Activated naive CD4-positive, alpha-beta T cell treated with anti-CD3 and anti-CD28 coated beads, Interleukin-2, amount 50 U/mL, for 16 hours (primary cell): ENCODE measurements at regions not wholly inside any gene's neighbourhood (a gene's known extent, or its start where the extent isn't known, plus 50 kb on each side); places are given as distances from the start of the nearest gene placed in this dataset.
"Not testable (repeated sequence)": the region's sequence is repeated elsewhere in the genome, so short reads cannot be mapped to it uniquely, and the experiment has no call there.

Source experiments
- DNase-seq: peaks from one replicate; pipeline ENCODE4 v3.0.0-alpha.2; 2020

DNA sequence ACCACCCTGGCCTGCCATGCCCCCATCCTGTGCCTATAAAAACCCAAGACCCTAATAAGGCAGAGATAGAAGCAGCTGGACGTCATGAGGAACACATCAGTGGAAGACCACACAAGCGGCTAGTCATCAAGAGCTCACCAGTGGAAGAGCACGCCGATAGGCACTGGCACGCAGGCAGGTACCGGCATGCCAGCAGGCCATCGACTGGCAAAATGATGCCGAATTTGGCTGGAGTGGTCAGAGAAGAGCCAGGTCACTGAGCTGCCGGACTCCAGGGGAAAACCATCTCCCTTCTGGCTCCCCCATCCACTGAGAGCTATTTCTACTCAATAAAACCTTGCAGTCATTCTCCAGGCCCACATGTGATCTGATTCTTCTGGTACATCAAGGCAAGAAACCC, 227.6 kb upstream of the EXOC2 start:
- DNase-seq, result no peak

GRCh38 chr6:919500-919899, 226.6 kb upstream of the EXOC2 start:
- DNase-seq, result no peak

DNA sequence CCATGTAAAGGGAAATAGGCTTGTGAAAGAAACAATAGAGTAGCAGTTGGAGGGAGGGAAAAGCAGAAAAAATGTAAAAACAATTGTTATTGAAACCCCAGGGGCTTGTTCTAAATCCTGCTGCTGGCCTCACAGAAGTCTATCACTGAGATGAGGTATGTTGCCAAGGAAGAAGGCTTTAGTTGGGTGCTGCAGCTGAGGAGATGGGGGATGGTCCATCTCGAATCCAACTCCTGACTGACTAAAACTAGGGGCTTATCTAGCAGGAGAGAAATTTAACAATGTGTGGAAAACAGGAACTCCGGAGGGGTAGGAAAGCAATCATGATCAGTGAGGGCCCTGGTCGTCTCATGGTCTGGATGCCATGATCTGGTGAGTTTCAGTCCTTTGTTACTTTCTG, 225.0 kb upstream of the EXOC2 start:
- no peak for DNase-seq

DNA sequence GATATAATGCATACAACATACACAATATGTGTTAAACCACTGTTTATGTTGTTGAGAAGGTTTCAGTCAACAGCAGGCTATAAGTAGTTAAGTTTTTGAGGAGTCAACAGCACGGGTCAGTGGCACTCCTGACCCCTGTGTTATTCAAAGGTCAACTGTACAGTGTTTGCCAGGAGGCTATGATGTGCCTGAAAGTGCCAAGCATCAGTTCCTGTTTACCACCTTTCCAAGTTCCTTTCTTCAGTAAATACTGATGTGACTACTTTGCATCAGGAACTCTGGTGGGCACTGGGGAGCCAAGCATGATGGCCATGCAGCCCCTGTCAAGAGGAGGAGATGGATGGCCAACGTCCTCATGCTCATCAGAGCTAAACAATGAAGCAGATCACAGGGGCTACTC, 224.4 kb upstream of the EXOC2 start:
- DNase-seq, result no peak

- DNase-seq, result no peak
Measured at GRCh38 chr6:916131-916530, 223.2 kb upstream of the EXOC2 start.

DNA sequence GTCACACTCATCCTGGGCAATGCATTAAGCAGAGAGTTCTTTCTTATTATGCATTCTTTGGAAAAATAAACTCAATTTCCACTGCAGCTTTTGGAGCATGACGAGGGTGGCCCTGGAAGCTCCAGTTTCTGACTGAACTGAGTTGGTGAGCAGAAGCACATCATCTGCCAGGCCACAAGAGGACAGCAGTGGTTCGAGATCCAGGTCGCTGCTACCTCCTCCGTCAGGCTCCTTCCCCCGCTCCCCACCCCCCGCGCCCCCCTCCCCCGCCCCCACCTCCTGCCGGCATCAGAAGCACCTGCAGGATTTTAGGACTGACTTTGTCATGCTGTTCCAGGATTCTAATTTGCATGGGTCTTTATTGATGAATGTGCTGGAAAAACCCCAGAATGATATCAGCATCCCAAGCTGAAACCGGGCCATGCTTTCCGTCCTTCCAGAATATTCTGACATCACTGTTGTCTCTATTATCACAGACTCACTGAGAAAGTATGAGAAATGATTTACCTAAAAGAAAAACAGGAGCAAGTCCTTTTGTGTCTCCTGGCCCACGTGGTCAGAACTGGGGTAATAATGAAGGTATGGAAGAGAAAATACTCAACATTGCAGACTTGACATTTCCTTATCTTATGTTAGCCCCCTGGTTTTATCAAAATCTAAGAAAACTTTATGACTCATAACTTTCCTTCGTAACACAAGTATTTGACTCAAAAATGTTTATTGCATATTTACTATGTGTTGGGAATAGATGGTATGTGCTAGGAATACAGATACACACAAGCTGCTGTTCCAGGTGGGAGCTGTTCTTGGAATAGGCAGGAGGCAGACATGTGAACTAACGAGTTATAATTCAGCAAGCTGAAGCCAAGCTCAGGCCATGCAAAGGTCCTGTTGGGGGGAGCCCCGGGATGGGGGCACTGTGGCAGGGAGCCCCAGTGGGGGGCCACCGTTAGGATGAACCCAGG, 220.2 kb upstream of the EXOC2 start:
- DNase-seq, result no peak

DNA sequence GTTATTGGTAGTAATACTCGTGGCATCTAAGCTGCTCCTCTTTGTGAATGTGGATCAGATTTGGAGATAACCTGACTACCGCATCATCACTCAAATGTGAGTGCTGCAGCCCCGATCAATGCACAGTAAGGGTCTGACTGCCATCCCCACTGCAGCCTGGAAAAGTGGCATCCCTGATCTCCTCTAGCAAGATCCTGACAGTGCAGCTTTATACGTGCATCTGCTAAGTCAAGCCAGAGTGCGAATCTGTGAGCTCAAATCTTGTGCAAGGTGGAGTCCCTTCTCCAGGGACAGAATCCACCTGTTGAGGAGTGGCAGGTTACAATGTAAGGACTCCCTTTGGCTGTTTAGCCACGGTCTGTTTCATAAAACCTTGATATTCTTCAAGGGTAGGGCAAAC, 215.0 kb upstream of the EXOC2 start:
- DNase-seq, result no peak

DNA sequence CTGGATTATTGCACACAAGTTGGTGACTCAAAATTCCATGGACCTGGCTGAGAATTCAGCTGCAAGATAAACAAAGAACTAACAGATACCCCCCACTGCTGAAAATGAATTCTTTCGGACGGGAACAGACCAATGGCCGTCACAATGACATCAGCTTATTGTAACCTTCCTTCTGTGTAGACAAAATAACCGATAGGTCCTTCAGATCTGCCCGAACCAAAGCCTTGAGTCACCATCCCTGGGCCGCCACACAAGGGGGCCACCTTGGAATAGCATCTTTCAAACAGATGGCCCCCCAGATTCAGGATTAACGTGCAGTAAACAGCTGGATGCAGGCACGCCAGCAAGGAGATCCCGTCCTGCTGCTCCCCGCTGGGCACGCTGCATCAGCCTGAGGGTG, 214.0 kb upstream of the EXOC2 start:
- no peak for DNase-seq

DNA sequence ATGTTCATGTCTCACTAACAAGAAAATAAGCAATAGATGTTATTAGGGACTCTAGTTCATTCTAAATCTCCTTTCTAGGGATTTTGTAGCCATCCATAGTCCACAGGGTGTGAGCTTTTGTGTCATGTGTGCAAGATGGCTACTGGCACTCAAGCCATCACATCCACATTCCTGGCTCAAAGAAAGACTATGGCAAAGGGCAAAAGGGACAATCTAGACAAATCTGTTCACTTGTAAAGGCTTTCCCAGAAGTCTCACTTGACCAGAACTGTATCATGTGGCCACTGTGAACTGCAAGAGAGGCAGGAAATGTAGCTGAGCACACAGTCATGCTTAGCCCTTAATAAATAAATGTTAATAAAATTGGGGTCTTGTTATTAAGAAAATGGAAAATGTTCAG, 212.6 kb upstream of the EXOC2 start:
- DNase-seq, result no peak

DNA sequence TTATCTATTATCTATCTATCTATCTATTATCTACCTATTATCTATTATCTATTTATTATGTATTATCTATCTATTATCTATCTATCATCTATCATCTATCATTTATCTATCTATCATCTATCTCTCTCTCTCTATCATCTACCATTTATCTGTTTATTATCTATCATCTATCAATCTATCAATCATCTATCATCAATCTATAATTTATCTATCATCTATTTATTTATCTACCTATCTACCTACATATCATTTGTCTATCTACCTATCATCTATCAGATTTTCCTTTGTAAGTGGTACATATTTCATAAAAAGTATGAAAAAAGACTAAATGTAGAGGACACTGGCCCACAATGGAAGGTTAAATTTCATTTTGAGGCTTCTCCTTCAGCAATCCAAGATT, 212.1 kb upstream of the EXOC2 start:
- no peak for DNase-seq

DNA sequence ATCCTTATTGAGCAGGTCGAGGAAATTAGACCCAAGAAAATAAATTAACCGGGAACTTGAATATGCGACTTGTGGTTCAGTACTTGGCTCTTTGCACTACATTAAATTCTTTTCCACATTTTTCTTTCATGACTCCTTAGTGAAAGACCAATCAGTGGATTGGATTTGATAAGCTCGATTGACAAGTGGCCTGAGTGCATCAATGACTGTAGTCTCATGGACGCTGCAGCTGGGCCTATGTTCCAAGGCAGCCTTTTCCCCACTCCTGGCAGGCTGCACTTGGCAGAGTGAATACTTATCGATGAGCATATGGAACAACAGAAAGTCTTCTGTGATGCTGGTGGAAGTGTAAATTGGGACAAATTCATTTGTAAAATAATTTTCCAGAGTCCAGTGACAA, 210.8 kb upstream of the EXOC2 start:
- DNase-seq, result no peak

DNA sequence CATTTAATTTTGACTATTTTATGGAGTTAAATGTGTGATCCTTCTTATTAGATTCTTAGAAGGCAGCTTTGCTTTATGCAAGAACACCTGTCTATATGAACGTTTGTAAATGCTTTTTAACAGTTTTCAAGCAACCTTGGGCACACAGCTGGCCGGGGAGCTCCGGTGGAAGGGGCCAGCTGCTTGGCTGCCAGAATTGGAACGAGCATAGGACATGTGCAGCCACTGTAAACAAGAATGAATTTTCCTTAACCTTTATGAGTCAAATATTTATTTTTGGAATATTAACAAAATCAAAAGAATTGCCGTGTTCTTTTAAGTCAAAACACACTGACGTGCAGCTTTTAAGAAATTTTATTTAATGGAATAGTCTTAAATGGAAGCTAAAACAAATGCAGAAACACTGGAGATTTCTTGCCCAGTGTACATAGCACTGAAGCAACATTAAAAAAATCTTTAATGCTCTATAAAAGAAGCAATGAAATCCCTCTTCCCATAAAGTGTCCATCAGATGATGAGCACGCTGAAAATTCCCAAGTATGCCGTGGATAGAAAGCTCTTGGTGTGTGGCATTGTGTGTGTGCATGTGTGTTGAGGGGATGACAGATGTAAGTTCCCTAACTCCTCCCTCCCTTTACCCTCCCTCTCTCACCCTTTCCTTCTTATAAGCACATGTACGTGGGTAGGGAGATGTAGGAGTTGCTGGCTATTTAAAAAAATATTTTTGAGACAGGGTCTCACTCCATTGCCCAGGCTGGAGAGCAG, 208.9 kb upstream of the EXOC2 start:
- DNase-seq, result no peak

- no peak for DNase-seq
Measured at GRCh38 chr6:900716-901605, 208.0 kb upstream of the EXOC2 start.

DNA sequence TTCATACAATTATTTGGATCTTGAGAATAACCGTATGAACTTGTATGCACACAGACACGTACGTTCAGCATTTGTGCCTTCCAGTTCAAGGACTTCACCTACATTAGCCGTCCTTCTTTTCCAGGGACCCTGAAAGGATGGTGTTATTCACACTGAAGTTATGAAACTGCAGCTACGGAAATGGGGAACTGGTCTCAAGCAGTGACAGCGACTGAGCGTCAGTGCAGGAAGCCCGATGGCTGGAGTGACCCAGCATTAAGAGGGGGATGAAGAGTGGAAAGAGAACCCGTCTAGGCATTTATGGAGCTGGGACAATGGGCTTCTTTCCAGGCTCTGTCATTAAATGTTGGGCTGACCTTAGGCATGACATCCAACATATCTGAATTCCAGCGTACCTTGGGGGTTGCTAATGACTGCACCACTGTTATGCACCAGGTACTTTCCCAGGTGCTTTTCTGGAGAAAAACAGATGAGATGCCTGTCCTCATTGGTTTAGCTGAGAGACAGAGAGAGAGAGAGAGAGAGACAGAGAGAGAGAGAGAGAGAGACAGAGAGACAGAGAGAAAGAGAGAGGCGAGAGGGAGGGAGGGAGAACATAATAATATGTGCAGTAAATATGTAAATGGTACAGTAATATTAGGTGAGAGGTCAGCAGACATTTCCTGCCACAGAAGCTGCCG, 204.7 kb upstream of the EXOC2 start:
- DNase-seq, result no peak

- DNase-seq, result no peak
Measured at GRCh38 chr6:894274-894673, 201.3 kb upstream of the EXOC2 start.

DNA sequence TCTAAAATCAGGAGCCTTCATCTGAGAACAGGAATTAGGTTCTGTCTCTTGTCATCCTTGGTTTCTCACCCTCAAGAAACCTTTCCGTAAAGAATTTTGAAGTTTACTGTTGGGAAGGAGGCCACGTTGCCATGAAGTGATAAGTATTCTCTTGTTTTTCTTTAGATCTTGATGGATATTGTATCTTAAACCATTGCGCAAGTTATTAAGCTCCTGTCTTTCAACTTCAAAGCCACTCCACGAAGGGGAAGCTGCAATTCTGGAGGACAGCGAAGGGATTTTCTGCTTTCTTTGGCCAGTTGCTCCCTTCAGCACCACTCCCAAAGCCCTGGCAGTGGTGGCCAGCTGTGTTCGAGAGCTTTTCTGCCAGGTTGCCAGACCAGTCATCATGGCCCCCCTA, 198.1 kb upstream of the EXOC2 start:
- no peak for DNase-seq

- no peak for DNase-seq
Measured at GRCh38 chr6:890201-890600, 197.3 kb upstream of the EXOC2 start.

DNA sequence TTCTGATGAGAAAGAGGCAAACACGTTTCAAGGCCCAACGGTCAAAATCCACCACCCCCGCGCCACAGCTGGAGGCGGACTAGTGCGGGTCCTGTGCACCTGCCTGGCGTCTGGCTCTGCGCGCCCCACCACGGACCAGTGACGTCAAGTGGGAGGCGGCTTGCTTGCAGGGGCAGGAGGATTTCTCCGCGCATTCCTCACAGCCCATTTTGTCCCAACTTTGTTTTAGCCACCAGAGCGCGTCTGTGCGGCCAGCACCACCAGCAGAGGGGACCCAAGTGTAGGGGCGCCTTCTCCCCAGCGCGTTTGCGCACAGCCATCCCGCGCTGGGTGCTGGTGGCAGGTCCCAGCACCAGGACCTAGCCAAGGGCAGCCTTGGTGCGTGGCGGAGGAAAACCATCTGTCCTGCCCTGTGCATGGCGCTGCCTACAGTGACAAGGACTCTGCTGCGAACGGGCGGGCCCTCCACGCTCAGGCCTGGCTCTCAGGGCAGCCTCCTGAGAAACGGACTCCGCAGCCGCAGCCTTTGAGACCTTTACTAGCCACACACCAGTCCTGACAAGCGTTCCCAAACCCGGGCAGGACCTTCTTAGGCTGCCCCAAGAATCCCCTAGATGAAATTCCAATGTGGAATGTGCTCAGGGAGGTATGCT, 194.8 kb upstream of the EXOC2 start:
- DNase-seq, result no peak

DNA sequence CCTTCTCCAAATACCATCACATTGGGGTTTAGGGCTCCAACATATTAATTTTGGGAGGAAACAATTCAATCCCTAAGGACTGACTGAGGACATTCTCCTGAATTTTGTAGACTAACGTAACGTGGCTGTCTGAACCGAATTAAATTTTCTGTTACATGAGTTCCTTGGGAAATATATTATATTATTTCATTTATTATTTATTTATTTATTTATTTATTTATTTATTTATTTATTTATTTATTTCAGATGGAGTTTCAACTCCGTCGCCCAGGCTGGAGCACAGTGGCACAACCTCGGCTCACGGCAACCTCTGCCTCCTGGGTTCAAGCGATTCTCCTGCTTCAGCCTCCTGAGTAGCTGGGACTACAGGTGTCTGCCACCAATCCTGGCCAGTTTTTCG, 193.2 kb upstream of the EXOC2 start:
- not testable (repeated sequence) for DNase-seq

- DNase-seq, result no peak
Measured at GRCh38 chr6:885051-885590, 192.2 kb upstream of the EXOC2 start.

DNA sequence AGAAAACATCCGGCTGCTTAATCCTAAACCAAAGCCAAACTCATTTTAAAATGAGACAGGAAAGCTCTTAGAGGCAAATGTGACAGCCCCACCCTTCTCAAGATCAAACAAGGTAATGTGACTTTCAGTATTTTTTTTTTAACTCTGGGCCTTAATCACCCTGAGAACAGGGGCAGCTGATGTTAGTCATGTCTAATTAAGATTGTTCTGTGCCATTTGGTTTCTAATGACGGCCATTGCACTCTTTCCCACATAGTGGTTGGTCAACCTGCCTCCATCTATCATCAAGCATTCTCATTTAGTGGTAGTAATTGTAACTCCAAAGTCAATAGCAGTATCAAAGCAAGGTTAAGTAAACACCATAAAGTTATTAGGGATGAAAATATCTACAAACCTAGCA, 191.6 kb upstream of the EXOC2 start:
- no peak for DNase-seq

DNA sequence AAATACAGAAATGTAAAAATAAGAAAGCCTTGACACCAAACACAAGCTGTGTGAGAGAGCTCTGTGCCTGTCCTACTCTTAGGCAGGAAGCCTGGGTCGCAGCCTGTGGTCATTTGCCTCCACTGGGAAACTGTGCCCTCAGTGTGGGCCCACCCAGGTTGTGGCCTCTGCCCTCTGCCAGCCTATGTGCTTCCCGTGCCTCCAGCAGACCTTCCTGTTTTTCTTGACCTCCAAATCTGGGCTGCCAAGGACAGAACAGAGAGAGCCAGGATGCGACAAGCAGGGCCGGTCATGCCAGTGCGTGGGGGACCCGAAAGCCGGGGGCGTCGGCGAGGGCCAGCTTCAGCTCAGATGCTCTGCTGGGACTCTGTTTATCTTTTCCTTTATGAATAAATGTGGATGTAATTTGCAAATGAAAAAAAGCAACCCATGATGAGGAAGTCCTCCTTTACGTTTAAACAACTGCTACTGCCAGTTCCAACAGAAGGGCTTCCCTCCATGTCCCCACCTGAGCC, 189.2 kb upstream of the EXOC2 start:
- DNase-seq, result no peak
